HepG2 (cell line): ENCODE measurements at regions not wholly inside any gene's neighbourhood (a gene's known extent, or its start where the extent isn't known, plus 50 kb on each side); places are given as distances from the start of the nearest gene placed in this dataset.

Experiments used
- HNRNPK ChIP-seq: fragments of 200-400 bp; formaldehyde crosslinking; IDR thresholded peaks from 2 replicates; pipeline ENCODE4 v1.6.1; 2018; ENCODE audit warnings: low read length, low read depth, moderate library complexity, mild to moderate bottlenecking; ENCODE audit not compliant: poor library complexity, severe bottlenecking
- SMC3 ChIP-seq: IDR thresholded peaks from 2 replicates; pipeline ENCODE4 v1.6.1; 2011; ENCODE audit warnings: low read length, improper control_type of control experiment
- ZNF224 ChIP-seq: sonication (generic); formaldehyde crosslinking; IDR thresholded peaks from 2 replicates; pipeline ENCODE4 v1.5.0; 2020; ENCODE audit warnings: mild to moderate bottlenecking, missing genetic modification reagents
- ZNF24 ChIP-seq: fragments of 450-650 bp; IDR thresholded peaks from 2 replicates; pipeline ENCODE4 v1.6.1; 2017; ENCODE audit warnings: antibody characterized with exemption, mild to moderate bottlenecking
- ZNF263 ChIP-seq: sonication (generic); formaldehyde crosslinking; IDR thresholded peaks from 2 replicates; pipeline ENCODE4 v1.4.0; 2020; ENCODE audit warnings: missing genetic modification reagents
- ZNF274 ChIP-seq: sonication (generic); formaldehyde crosslinking; IDR thresholded peaks from 2 replicates; pipeline ENCODE4 v1.5.1; 2020; ENCODE audit warnings: mild to moderate bottlenecking, missing genetic modification reagents
- TF ChIP-seq, protein P1 (sequence below): sonication (generic); formaldehyde crosslinking; IDR thresholded peaks from 2 replicates; pipeline ENCODE4 v1.5.0; 2020; ENCODE audit warnings: mild to moderate bottlenecking, missing genetic modification reagents, moderate library complexity
- TF ChIP-seq, protein P2 (sequence below): sonication (generic); formaldehyde crosslinking; IDR thresholded peaks from 2 replicates; pipeline ENCODE4 v1.4.0; 2020; ENCODE audit warnings: low read depth, missing genetic modification reagents

DNA sequence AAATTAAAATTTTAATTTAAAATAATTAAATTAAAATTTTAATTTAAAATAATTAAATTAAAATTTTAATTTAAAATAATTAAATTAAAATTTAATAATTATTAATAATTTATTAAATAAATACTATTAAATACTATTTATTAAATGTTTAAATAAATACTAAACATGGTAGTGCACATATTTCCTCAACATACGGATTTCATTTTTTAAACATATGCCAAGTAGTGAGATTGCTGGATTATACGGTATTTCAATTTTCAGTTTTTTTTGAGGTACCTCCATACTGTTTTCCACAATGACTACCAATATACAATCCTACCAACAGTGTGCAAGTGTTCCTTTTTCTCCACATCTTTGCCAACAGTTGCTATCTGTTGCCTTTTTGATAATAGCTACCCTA, 852.9 kb upstream of the CDH8 start:
- TF ChIP-seq, protein P1, sequence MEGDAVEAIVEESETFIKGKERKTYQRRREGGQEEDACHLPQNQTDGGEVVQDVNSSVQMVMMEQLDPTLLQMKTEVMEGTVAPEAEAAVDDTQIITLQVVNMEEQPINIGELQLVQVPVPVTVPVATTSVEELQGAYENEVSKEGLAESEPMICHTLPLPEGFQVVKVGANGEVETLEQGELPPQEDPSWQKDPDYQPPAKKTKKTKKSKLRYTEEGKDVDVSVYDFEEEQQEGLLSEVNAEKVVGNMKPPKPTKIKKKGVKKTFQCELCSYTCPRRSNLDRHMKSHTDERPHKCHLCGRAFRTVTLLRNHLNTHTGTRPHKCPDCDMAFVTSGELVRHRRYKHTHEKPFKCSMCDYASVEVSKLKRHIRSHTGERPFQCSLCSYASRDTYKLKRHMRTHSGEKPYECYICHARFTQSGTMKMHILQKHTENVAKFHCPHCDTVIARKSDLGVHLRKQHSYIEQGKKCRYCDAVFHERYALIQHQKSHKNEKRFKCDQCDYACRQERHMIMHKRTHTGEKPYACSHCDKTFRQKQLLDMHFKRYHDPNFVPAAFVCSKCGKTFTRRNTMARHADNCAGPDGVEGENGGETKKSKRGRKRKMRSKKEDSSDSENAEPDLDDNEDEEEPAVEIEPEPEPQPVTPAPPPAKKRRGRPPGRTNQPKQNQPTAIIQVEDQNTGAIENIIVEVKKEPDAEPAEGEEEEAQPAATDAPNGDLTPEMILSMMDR (CRISPR knock-in tag), result no peak
- no peak for TF ChIP-seq ZNF24
- no peak for TF ChIP-seq ZNF224 (CRISPR knock-in tag)
- no peak for TF ChIP-seq SMC3
- TF ChIP-seq HNRNPK, result no peak
- no peak for TF ChIP-seq ZNF263 (CRISPR knock-in tag)
- TF ChIP-seq, protein P2, sequence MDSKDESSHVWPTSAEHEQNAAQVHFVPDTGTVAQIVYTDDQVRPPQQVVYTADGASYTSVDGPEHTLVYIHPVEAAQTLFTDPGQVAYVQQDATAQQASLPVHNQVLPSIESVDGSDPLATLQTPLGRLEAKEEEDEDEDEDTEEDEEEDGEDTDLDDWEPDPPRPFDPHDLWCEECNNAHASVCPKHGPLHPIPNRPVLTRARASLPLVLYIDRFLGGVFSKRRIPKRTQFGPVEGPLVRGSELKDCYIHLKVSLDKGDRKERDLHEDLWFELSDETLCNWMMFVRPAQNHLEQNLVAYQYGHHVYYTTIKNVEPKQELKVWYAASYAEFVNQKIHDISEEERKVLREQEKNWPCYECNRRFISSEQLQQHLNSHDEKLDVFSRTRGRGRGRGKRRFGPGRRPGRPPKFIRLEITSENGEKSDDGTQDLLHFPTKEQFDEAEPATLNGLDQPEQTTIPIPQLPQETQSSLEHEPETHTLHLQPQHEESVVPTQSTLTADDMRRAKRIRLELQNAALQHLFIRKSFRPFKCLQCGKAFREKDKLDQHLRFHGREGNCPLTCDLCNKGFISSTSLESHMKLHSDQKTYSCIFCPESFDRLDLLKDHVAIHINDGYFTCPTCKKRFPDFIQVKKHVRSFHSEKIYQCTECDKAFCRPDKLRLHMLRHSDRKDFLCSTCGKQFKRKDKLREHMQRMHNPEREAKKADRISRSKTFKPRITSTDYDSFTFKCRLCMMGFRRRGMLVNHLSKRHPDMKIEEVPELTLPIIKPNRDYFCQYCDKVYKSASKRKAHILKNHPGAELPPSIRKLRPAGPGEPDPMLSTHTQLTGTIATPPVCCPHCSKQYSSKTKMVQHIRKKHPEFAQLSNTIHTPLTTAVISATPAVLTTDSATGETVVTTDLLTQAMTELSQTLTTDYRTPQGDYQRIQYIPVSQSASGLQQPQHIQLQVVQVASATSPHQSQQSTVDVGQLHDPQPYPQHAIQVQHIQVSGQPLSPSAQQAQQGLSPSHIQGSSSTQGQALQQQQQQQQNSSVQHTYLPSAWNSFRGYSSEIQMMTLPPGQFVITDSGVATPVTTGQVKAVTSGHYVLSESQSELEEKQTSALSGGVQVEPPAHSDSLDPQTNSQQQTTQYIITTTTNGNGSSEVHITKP (CRISPR knock-in tag), result no peak
- TF ChIP-seq ZNF274 (CRISPR knock-in tag), result no peak
